HL-60 (cell line): ENCODE measurements at regions not wholly inside any gene's neighbourhood (a gene's known extent, or its start where the extent isn't known, plus 50 kb on each side); places are given as distances from the start of the nearest gene placed in this dataset.

Source experiments
- DNase-seq, 2 experiments: peaks; one replicate each; pipeline ENCODE4 v3.0.0-alpha.2; 2010 to 2020; ENCODE audit warnings: low read depth in 1 of 2, low spot score in 1 of 2
- H3K27ac ChIP-seq: fragments of 250-450 bp; sonication (Bioruptor Pico); replicated peaks from 2 replicates; pipeline ENCODE4 v1.5.1; 2020; ENCODE audit warnings: mild to moderate bottlenecking, moderate library complexity
- H3K27me3 ChIP-seq: fragments of 250-450 bp; sonication (Bioruptor Pico); 2 replicates; pipeline ENCODE4 v1.5.1; 2021; ENCODE audit warnings: mild to moderate bottlenecking, moderate library complexity; ENCODE audit not compliant: insufficient read depth, poor library complexity, severe bottlenecking
- H3K4me3 ChIP-seq: replicated peaks from 2 replicates; pipeline ENCODE4 v1.5.1; 2011; ENCODE audit warnings: mild to moderate bottlenecking, control low read depth, low read length; ENCODE audit not compliant: insufficient read depth
- CTCF ChIP-seq: IDR thresholded peaks from one replicate; pipeline ENCODE4 v1.5.1; 2011; ENCODE audit warnings: low read length, control low read depth, inconsistent platforms; ENCODE audit not compliant: insufficient read depth
- GABPA ChIP-seq: IDR thresholded peaks from 2 replicates; pipeline ENCODE4 v1.6.1; 2012; ENCODE audit warnings: low read depth
- POLR2AphosphoS5 ChIP-seq: IDR thresholded peaks from 2 replicates; pipeline ENCODE4 v1.6.1; 2012; ENCODE audit warnings: low read depth
- SPI1 ChIP-seq: IDR thresholded peaks from 2 replicates; pipeline ENCODE4 v1.6.1; 2012; ENCODE audit warnings: low read depth, mild to moderate bottlenecking, borderline replicate concordance
- TF ChIP-seq, protein P1 (sequence below): IDR thresholded peaks from 2 replicates; pipeline ENCODE4 v1.6.1; 2012; ENCODE audit warnings: low read depth; ENCODE audit not compliant: insufficient replicate concordance

GRCh38 chr13:104648291-104648690, 1582.1 kb upstream of the SLC10A2 start:
- Histone ChIP-seq H3K27ac (no peak overlapping the region), H3K4me3 (no peak overlapping the region), H3K27me3 (no peaks in the 10 kb centered on the region)
- DNase-seq = no peak
- TF ChIP-seq GABPA = no peak
- TF ChIP-seq CTCF = no peak
- no peak for TF ChIP-seq POLR2AphosphoS5
- TF ChIP-seq, protein P1, sequence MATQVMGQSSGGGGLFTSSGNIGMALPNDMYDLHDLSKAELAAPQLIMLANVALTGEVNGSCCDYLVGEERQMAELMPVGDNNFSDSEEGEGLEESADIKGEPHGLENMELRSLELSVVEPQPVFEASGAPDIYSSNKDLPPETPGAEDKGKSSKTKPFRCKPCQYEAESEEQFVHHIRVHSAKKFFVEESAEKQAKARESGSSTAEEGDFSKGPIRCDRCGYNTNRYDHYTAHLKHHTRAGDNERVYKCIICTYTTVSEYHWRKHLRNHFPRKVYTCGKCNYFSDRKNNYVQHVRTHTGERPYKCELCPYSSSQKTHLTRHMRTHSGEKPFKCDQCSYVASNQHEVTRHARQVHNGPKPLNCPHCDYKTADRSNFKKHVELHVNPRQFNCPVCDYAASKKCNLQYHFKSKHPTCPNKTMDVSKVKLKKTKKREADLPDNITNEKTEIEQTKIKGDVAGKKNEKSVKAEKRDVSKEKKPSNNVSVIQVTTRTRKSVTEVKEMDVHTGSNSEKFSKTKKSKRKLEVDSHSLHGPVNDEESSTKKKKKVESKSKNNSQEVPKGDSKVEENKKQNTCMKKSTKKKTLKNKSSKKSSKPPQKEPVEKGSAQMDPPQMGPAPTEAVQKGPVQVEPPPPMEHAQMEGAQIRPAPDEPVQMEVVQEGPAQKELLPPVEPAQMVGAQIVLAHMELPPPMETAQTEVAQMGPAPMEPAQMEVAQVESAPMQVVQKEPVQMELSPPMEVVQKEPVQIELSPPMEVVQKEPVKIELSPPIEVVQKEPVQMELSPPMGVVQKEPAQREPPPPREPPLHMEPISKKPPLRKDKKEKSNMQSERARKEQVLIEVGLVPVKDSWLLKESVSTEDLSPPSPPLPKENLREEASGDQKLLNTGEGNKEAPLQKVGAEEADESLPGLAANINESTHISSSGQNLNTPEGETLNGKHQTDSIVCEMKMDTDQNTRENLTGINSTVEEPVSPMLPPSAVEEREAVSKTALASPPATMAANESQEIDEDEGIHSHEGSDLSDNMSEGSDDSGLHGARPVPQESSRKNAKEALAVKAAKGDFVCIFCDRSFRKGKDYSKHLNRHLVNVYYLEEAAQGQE = no peak
- TF ChIP-seq SPI1 = no peak

- no peak for DNase-seq
- Histone ChIP-seq H3K4me3 (no peak overlapping the region), H3K27ac (no peak overlapping the region), H3K27me3 (no peaks in the 10 kb centered on the region)
- TF ChIP-seq SPI1 (no peak), CTCF (no peak), GABPA (no peak), POLR2AphosphoS5 (no peak)
- TF ChIP-seq, protein P1 = no peak
Observed at GRCh38 chr13:104645786-104646185, 1579.6 kb upstream of the SLC10A2 start.

- TF ChIP-seq, protein P1 = no peak
- TF ChIP-seq POLR2AphosphoS5 (no peak), GABPA (no peak), CTCF (no peak), SPI1 (no peak)
Observed at GRCh38 chr13:104641309-104641708, 1575.1 kb upstream of the SLC10A2 start.

More at GRCh38 chr13:104641309-104641708, 1575.1 kb upstream of the SLC10A2 start:
- Histone ChIP-seq H3K27ac (no peak overlapping the region), H3K27me3 (no peaks in the 10 kb centered on the region), H3K4me3 (no peak overlapping the region)
- DNase-seq = no peak
